ENCODE measurements at regions not wholly inside any gene's neighbourhood (a gene's known extent, or its start where the extent isn't known, plus 50 kb on each side); places are given as distances from the start of the nearest gene placed in this dataset.

DNA sequence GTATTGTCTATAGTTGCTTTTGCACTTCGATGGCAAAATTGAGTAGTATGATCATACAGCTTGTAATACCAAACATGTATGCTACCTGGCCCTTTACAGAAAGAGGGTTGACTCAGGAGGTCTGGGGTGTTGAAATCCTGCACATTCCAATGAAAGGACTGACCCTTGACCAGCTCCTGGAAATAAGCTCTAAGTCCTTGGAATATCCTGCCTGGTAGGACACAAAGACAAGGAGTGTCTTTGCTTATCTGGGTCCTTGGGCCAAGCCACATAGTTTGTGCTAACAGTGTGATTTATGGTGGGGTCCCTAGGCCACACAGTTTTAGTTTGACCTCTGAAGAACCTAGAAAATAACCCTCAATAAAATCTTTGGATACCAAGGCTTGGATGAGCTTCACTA is 89.3 kb upstream of the FTMT start:
- Histone ChIP-seq H3K27ac (no peak overlapping the region), H3K4me1 (no peaks in the 10 kb centered on the region), H3K9me3 (no peaks in the 10 kb centered on the region), H3K4me3 (no peak overlapping the region), H3K27me3 (no peaks in the 10 kb centered on the region), H3K36me3 (no peaks in the 10 kb centered on the region)
- DNase-seq = no peak
- TF ChIP-seq POLR2A (IDR thresholded peaks at IDR 0.05) = no peak
- TF ChIP-seq, protein P1, sequence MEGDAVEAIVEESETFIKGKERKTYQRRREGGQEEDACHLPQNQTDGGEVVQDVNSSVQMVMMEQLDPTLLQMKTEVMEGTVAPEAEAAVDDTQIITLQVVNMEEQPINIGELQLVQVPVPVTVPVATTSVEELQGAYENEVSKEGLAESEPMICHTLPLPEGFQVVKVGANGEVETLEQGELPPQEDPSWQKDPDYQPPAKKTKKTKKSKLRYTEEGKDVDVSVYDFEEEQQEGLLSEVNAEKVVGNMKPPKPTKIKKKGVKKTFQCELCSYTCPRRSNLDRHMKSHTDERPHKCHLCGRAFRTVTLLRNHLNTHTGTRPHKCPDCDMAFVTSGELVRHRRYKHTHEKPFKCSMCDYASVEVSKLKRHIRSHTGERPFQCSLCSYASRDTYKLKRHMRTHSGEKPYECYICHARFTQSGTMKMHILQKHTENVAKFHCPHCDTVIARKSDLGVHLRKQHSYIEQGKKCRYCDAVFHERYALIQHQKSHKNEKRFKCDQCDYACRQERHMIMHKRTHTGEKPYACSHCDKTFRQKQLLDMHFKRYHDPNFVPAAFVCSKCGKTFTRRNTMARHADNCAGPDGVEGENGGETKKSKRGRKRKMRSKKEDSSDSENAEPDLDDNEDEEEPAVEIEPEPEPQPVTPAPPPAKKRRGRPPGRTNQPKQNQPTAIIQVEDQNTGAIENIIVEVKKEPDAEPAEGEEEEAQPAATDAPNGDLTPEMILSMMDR (IDR thresholded peaks at IDR 0.05) = no peak

DNA sequence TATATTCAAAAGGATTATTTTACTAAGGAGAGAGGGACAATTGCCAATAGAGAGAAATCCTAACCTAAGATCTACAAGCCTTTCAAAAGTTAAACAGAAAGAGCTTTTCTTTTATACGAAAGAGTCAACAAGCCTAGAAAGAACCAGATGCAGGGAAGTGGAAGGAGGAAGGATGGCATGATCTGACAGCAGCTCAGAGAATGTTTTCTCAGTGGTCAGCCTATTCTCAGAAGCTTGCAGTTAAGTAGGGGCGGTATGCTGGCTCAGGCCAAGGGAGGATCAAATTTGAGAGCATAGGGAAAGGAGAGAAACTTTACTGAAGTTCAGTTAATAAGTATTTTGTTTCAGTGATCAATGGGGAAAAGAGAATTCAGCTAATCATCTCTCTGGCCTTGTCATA is 88.0 kb upstream of the FTMT start:
- H3K4me3 ChIP-seq = no peak overlapping the region
- no peaks in the 10 kb centered on the region for H3K4me1 ChIP-seq
- H3K36me3 ChIP-seq = no peaks in the 10 kb centered on the region
- no peak overlapping the region for H3K27ac ChIP-seq
- no peaks in the 10 kb centered on the region for H3K9me3 ChIP-seq
- TF ChIP-seq, protein P1 (IDR thresholded peaks at IDR 0.05) = no peak
- TF ChIP-seq POLR2A (IDR thresholded peaks at IDR 0.05) = no peak
- no peaks in the 10 kb centered on the region for H3K27me3 ChIP-seq
- no peak for DNase-seq

DNA sequence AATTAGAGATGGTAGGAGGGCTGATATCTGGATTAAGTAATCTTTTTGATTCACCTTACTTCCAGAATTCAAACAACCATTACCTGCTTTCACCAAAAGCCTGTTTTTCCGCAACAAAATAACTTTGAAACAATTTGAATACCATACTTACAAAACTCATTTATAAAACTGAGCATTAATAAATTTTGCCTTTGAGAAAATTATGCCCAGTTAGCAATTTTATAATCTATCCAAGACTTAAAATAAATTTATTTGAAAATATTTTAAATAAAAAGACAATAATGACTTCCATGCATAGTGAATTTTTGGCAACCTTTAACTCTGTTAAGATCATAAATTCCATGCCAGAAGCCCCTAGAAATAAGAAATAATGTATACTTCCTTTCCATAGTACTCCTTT is 71.3 kb upstream of the FTMT start:
- H3K27me3 ChIP-seq = no peaks in the 10 kb centered on the region
- H3K4me1 ChIP-seq = no peaks in the 10 kb centered on the region
- TF ChIP-seq, protein P1 (IDR thresholded peaks at IDR 0.05) = no peak
- TF ChIP-seq POLR2A (IDR thresholded peaks at IDR 0.05) = no peak
- H3K27ac ChIP-seq = no peak overlapping the region
- DNase-seq = no peak
- H3K4me3 ChIP-seq = no peak overlapping the region
- no peaks in the 10 kb centered on the region for H3K9me3 ChIP-seq
- H3K36me3 ChIP-seq = no peaks in the 10 kb centered on the region

DNA sequence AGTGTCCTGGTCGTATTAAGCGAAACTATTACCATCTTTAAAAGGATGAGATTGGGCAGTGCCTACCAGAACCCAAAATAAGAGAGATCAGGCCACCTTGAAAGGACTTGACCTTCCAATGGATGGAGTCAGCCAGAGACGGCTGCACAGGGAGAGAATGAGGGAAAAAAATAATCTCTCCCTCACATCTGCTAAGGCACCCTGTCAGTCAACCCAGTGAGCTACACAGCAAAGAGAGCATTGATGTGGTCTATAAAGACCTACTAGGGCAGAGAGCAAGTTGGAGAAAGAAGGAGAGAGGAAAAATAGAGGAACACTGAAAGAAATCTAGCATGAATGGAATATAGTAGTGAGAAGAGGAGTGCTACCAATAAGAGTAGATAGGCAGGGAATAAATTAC is 68.0 kb upstream of the FTMT start:
- DNase-seq = no peak
- Histone ChIP-seq H3K4me3 (no peak overlapping the region), H3K36me3 (no peaks in the 10 kb centered on the region), H3K27me3 (no peaks in the 10 kb centered on the region), H3K9me3 (no peaks in the 10 kb centered on the region), H3K4me1 (no peaks in the 10 kb centered on the region), H3K27ac (no peak overlapping the region)
- TF ChIP-seq POLR2A (IDR thresholded peaks at IDR 0.05) = no peak
- TF ChIP-seq, protein P1 (IDR thresholded peaks at IDR 0.05) = no peak

DNA sequence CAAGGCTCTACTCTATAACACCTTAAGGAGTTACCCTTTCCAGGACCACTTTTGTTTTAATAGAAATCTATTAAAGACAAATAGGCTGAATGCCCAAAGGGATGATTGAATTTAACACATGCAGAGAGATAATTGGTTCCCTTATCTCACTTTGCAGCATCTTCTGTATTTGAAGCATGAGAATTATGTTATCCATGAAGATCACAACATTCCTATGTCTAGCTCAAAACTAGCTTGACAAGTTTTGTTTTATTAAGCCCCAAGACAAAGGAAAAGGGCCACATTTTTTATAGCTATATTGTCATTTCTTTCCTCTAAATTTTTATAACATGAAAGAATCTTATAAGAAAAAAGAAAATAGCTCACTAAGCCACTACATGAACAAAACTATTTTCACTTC is 57.9 kb upstream of the FTMT start:
- no peaks in the 10 kb centered on the region for H3K27me3 ChIP-seq
- H3K9me3 ChIP-seq = no peaks in the 10 kb centered on the region
- H3K4me3 ChIP-seq = no peak overlapping the region
- H3K36me3 ChIP-seq = no peaks in the 10 kb centered on the region
- no peak for DNase-seq
- no peaks in the 10 kb centered on the region for H3K4me1 ChIP-seq
- no peak overlapping the region for H3K27ac ChIP-seq
- TF ChIP-seq POLR2A (IDR thresholded peaks at IDR 0.05) = no peak
- TF ChIP-seq, protein P1 (IDR thresholded peaks at IDR 0.05) = no peak

DNA sequence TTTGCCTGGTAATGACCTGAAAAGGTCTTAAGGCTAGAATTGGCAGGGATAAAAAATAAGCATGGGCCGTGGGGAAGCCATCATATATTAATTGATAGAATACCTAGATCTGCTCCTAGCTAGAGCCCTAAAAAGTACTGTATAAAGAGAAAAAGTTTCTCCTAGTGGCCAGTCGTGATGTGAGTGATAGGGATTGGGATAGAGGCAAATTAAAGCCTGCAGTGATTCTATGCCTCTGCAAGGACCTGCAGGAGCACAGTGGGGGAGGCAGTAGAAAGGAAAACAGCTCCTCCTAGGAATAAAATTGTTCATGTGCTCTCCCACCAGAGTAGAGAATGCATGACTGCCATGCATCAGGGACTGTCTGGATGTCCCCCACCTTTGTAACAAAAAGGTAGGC is 56.2 kb upstream of the FTMT start:
- no peak for DNase-seq
- Histone ChIP-seq H3K36me3 (no peaks in the 10 kb centered on the region), H3K27ac (no peak overlapping the region), H3K27me3 (no peaks in the 10 kb centered on the region), H3K4me1 (no peaks in the 10 kb centered on the region), H3K4me3 (no peak overlapping the region), H3K9me3 (no peaks in the 10 kb centered on the region)
- no peak for TF ChIP-seq POLR2A (IDR thresholded peaks at IDR 0.05)
- TF ChIP-seq, protein P1 (IDR thresholded peaks at IDR 0.05) = no peak

Measured in Peyer's patch (tissue), 4 donors.